ENCODE measurements at regions not wholly inside any gene's neighbourhood (a gene's known extent, or its start where the extent isn't known, plus 50 kb on each side); places are given as distances from the start of the nearest gene placed in this dataset.

DNA sequence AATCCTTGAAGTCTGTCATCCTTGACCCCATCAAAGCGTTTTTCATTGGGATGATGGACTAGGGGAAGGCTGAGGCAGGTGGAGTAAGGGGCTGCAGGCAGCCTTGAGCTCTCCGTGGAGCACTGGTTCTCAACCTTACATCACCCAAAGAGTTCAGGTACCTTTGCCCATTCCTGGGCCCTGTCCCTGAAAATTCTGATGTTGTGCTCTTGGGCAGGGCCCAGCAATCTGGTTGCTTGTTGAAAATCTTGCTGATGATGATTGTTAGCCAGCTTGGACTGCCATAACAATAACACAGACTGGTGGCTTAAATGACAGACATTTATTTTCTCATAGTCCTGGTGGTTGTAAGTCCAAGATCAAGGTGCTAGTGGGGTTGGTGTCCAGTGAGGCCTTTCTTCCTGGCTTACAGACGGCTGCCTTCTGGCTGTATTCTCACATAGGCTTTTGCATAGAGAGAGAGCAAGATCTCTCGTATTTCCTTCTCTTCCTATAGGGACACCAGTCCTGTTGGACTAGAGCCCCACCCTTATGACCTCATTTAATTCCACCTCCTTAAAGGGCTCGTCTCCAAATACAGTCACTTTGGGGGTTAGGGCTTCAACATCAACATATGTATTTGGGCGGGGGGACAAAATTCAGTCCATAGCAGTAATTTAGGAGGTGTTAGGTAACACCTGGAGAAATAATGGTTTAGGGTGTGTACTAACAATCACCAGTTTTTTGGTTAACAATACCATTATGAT is 104.9 kb downstream of the PLEKHG1 start:
- H3K9me1 ChIP-seq (replicated peaks; ENCODE audit: control insufficient read depth, extremely low read depth, insufficient read depth, low read length): no peaks in the 10 kb centered on the region
- no peaks in the 10 kb centered on the region for H3K4me1 ChIP-seq (ENCODE audit: control insufficient read depth, extremely low read depth, insufficient read depth, low read length)
- no TSS peak for BruUV-seq (replicated peaks)
- H4K20me1 ChIP-seq (replicated peaks; ENCODE audit: control insufficient read depth, extremely low read depth, insufficient read depth, low read length): no peaks in the 10 kb centered on the region
- no peak overlapping the region for H2AFZ ChIP-seq (ENCODE audit: low read depth, low read length)
- H3K27ac ChIP-seq (ENCODE audit: insufficient read depth, low read depth, low read length): no peak overlapping the region
- intact Hi-C loops (cut with micrococcal nuclease) (no loop called here), dilution Hi-C loops (cut with MboI; ENCODE audit: extremely low pct_ligation_motif_present, low sequenced_read_pairs) (no loop called here)
- CTCF ChIA-PET: no interaction called here
- no peak overlapping the region for H3K9ac ChIP-seq (replicated peaks; ENCODE audit: extremely low read depth, insufficient read depth, low read length)
- no peak for DNase-seq (ENCODE audit: low read depth, low spot score)
- H3K36me3 ChIP-seq (ENCODE audit: control insufficient read depth in 2 of 2, extremely low read depth in 1 of 2, insufficient read depth in 2 of 2, low read length in 2 of 2): no peaks in the 10 kb centered on the region
- no peaks in the 10 kb centered on the region for H3K27me3 ChIP-seq (ENCODE audit: control insufficient read depth in 2 of 2, insufficient read depth in 2 of 2, low read length in 2 of 2)
- H3K9me3 ChIP-seq (replicated peaks; ENCODE audit: control insufficient read depth, insufficient read depth, low read length): no peaks in the 10 kb centered on the region
- POLR2A ChIA-PET: no interaction called here
- H3K4me2 ChIP-seq (ENCODE audit: insufficient read depth, low read length): no peak overlapping the region
- H3K4me3 ChIP-seq (replicated peaks in 1 of 3; ENCODE audit: insufficient read depth in 1 of 3, low read depth in 1 of 3, low read length in 3 of 3): no peak overlapping the region
- TF ChIP-seq MAX (IDR thresholded peaks at IDR 0.05; ENCODE audit: insufficient read depth, insufficient read length) (no peak), GATA2 (IDR thresholded peaks at IDR 0.05; ENCODE audit: insufficient read depth, insufficient read length, low read depth, low read length) (no peak)
- no peaks in the 10 kb centered on the region for H3K79me2 ChIP-seq (ENCODE audit: control insufficient read depth, insufficient read depth, low read length)
- FAIRE-seq: no peak

DNA sequence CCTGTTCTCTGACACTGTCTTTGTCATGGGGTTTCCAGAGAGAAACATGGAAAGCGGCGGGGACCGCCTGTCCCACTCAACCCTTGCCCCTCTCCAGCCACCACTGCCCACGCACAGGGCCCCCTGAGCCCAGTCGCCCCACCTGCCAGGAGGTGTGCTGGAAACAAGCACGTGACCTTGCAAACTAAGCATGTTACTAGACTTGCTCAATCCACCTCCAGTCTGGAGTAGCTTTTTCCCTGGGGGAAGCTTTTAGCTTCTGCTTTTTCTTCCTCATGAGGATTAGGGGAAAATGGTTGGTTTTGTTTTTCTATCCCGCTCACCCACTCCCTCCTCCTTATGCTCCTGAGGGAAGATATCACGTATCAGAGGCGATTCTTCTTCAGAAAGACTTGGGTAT is 105.7 kb downstream of the PLEKHG1 start:
- H3K9ac ChIP-seq (replicated peaks; ENCODE audit: extremely low read depth, insufficient read depth, low read length): no peak overlapping the region
- FAIRE-seq: no peak
- CTCF ChIA-PET: interaction anchor here (1.3 kb wide), 1 partner anchor 20 kb away, joined by 3 read pairs; no protein-coding TSS in a partner anchor
- no peaks in the 10 kb centered on the region for H4K20me1 ChIP-seq (replicated peaks; ENCODE audit: control insufficient read depth, extremely low read depth, insufficient read depth, low read length)
- no peak overlapping the region for H3K27ac ChIP-seq (ENCODE audit: insufficient read depth, low read depth, low read length)
- H3K9me3 ChIP-seq (replicated peaks; ENCODE audit: control insufficient read depth, insufficient read depth, low read length): no peaks in the 10 kb centered on the region
- no peaks in the 10 kb centered on the region for H3K79me2 ChIP-seq (ENCODE audit: control insufficient read depth, insufficient read depth, low read length)
- POLR2A ChIA-PET: no interaction called here
- H3K36me3 ChIP-seq (ENCODE audit: control insufficient read depth in 2 of 2, extremely low read depth in 1 of 2, insufficient read depth in 2 of 2, low read length in 2 of 2): no peaks in the 10 kb centered on the region
- no peak overlapping the region for H3K4me2 ChIP-seq (ENCODE audit: insufficient read depth, low read length)
- no peaks in the 10 kb centered on the region for H3K27me3 ChIP-seq (ENCODE audit: control insufficient read depth in 2 of 2, insufficient read depth in 2 of 2, low read length in 2 of 2)
- DNase-seq (ENCODE audit: low read depth, low spot score): no peak
- H3K9me1 ChIP-seq (replicated peaks; ENCODE audit: control insufficient read depth, extremely low read depth, insufficient read depth, low read length): no peaks in the 10 kb centered on the region
- TF ChIP-seq GATA2 (IDR thresholded peaks at IDR 0.05; ENCODE audit: insufficient read depth, insufficient read length, low read depth, low read length) (no peak), MYC (IDR thresholded peaks at IDR 0.05; ENCODE audit: low read depth, low read length) (no peak), MAX (IDR thresholded peaks at IDR 0.05; ENCODE audit: insufficient read depth, insufficient read length) (no peak), JUN (IDR thresholded peaks at IDR 0.05; ENCODE audit: borderline replicate concordance, insufficient read depth, insufficient read length, low read depth) (no peak), EZH2 (IDR thresholded peaks at IDR 0.05; ENCODE audit: borderline replicate concordance, low read depth, low read length, severe bottlenecking) (no peak), POLR2A (IDR thresholded peaks at IDR 0.05; ENCODE audit: low read depth, low read length) (no peak), POLR2AphosphoS5 (IDR thresholded peaks at IDR 0.05; ENCODE audit: insufficient read depth, low read depth, low read length) (no peak), FOS (IDR thresholded peaks at IDR 0.05; ENCODE audit: borderline replicate concordance, insufficient read depth, low read length) (no peak)
- TF ChIP-seq, protein P1, sequence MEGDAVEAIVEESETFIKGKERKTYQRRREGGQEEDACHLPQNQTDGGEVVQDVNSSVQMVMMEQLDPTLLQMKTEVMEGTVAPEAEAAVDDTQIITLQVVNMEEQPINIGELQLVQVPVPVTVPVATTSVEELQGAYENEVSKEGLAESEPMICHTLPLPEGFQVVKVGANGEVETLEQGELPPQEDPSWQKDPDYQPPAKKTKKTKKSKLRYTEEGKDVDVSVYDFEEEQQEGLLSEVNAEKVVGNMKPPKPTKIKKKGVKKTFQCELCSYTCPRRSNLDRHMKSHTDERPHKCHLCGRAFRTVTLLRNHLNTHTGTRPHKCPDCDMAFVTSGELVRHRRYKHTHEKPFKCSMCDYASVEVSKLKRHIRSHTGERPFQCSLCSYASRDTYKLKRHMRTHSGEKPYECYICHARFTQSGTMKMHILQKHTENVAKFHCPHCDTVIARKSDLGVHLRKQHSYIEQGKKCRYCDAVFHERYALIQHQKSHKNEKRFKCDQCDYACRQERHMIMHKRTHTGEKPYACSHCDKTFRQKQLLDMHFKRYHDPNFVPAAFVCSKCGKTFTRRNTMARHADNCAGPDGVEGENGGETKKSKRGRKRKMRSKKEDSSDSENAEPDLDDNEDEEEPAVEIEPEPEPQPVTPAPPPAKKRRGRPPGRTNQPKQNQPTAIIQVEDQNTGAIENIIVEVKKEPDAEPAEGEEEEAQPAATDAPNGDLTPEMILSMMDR (IDR thresholded peaks at IDR 0.05; ENCODE audit: extremely low read depth in 1 of 2, insufficient read depth in 1 of 2, low read depth in 1 of 2, low read length in 2 of 2): no peak
- dilution Hi-C loops (cut with MboI; ENCODE audit: extremely low pct_ligation_motif_present, low sequenced_read_pairs) (no loop called here), intact Hi-C loops (cut with micrococcal nuclease) (no loop called here)
- H2AFZ ChIP-seq (ENCODE audit: low read depth, low read length): no peak overlapping the region
- H3K4me3 ChIP-seq (replicated peaks in 1 of 3; ENCODE audit: insufficient read depth in 1 of 3, low read depth in 1 of 3, low read length in 3 of 3): no peak overlapping the region
- no TSS peak for BruUV-seq (replicated peaks)
- no peaks in the 10 kb centered on the region for H3K4me1 ChIP-seq (ENCODE audit: control insufficient read depth, extremely low read depth, insufficient read depth, low read length)

Data from endothelial cell of umbilical vein (primary cell).